Testis (tissue), 2 donors: ENCODE measurements at regions not wholly inside any gene's neighbourhood (a gene's known extent, or its start where the extent isn't known, plus 50 kb on each side); places are given as distances from the start of the nearest gene placed in this dataset.

ENCODE experiments used
- CTCF ChIP-seq, 3 experiments: fragments of 450-650 bp in 2 of 3; fragments of 200-600 bp in 1 of 3; sonication (generic) in 1 of 3; IDR thresholded peaks; one replicate each; pipeline ENCODE4 v1.5.1; 2016 to 2019; ENCODE audit warnings: antibody characterized with exemption in 3 of 3, mild to moderate bottlenecking in 2 of 3, moderate library complexity in 1 of 3
- POLR2A ChIP-seq: fragments of 450-650 bp; IDR thresholded peaks from one replicate; pipeline ENCODE4 v1.6.1; 2017; ENCODE audit warnings: antibody characterized with exemption, mild to moderate bottlenecking, moderate library complexity

GRCh38 chr1:234690872-234691271 lies 80.9 kb upstream of the IRF2BP2 start:
- TF ChIP-seq CTCF (IDR thresholded peaks at IDR 0.05): no peak
- no peak for TF ChIP-seq POLR2A
